ENCODE measurements at regions not wholly inside any gene's neighbourhood (a gene's known extent, or its start where the extent isn't known, plus 50 kb on each side); places are given as distances from the start of the nearest gene placed in this dataset.

DNA sequence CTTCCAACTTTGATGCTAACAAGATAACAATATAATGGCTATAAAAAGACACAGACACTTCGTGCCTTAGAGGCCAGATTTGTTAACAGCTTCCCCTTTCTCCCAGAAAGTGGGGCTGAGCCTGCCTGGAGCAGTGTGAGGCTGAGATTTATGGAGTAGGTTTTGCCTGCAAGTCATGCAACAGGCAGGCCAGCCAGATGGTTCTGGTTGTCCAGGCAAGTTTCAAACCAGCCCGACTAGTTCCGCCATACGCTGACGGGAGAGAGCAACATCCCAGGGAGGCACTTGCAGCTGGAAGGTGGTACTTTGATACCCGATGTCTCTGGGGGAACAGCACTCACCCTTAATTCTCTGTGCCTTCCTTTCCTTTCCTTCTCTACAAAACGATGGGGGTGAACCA lies 81.3 kb upstream of the NAA20 start:
- H3K9me3 ChIP-seq (ENCODE audit: control insufficient read depth, insufficient read depth, low read depth, low read length), result no peaks in the 10 kb centered on the region
- no peak overlapping the region for H3K4me2 ChIP-seq (ENCODE audit: extremely low read depth, insufficient read depth, low read length)
- H3K27ac ChIP-seq (ENCODE audit: insufficient read depth, low read length), result no peak overlapping the region
- H3K79me2 ChIP-seq (ENCODE audit: control insufficient read depth, insufficient read depth, low read length), result no peaks in the 10 kb centered on the region
- H3K4me1 ChIP-seq (ENCODE audit: control insufficient read depth, extremely low read depth, insufficient read depth, low read length), result peaks cover 9% of the 10 kb centered on the region
- no peak overlapping the region for H3K4me3 ChIP-seq (replicated peaks in 1 of 4; ENCODE audit: control extremely low read depth in 1 of 4, insufficient read depth in 1 of 4, low read depth in 3 of 4, low read length in 4 of 4)
- no peaks in the 10 kb centered on the region for H4K20me1 ChIP-seq (ENCODE audit: control insufficient read depth, extremely low read depth, insufficient read depth, low read length)
- H3K36me3 ChIP-seq (ENCODE audit: control insufficient read depth, insufficient read depth, low read length), result peaks cover 1% of the 10 kb centered on the region
- DNase-seq (ENCODE audit: low read depth in 2 of 2), result no peak
- H2AFZ ChIP-seq (ENCODE audit: low read length), result no peak overlapping the region
- TF ChIP-seq CTCF (conservative IDR thresholded peaks at IDR 0.05 in 1 of 2, IDR thresholded peaks at IDR 0.05 in 1 of 2; ENCODE audit: low read depth in 1 of 2, low read length in 2 of 2) (no peak), EZH2 (IDR thresholded peaks at IDR 0.05; ENCODE audit: low read length, missing control alignments) (no peak)
- H3K27me3 ChIP-seq (ENCODE audit: control insufficient read depth, insufficient read depth, low read length), result no peaks in the 10 kb centered on the region
- no peak overlapping the region for H3K9ac ChIP-seq (ENCODE audit: insufficient read depth, low read length)

- H3K36me3 ChIP-seq (ENCODE audit: control insufficient read depth, insufficient read depth, low read length), result peaks cover 1% of the 10 kb centered on the region
- H3K4me2 ChIP-seq (ENCODE audit: extremely low read depth, insufficient read depth, low read length), result no peak overlapping the region
- no peak overlapping the region for H3K4me3 ChIP-seq (replicated peaks in 1 of 4; ENCODE audit: control extremely low read depth in 1 of 4, insufficient read depth in 1 of 4, low read depth in 3 of 4, low read length in 4 of 4)
- H3K9me3 ChIP-seq (ENCODE audit: control insufficient read depth, insufficient read depth, low read depth, low read length), result no peaks in the 10 kb centered on the region
- no peak overlapping the region for H3K9ac ChIP-seq (ENCODE audit: insufficient read depth, low read length)
- no peaks in the 10 kb centered on the region for H3K79me2 ChIP-seq (ENCODE audit: control insufficient read depth, insufficient read depth, low read length)
- H2AFZ ChIP-seq (ENCODE audit: low read length), result no peak overlapping the region
- peaks cover 12% of the 10 kb centered on the region for H3K4me1 ChIP-seq (ENCODE audit: control insufficient read depth, extremely low read depth, insufficient read depth, low read length)
- H4K20me1 ChIP-seq (ENCODE audit: control insufficient read depth, extremely low read depth, insufficient read depth, low read length), result no peaks in the 10 kb centered on the region
- DNase-seq (ENCODE audit: low read depth in 2 of 2), result no peak
- no peak overlapping the region for H3K27ac ChIP-seq (ENCODE audit: insufficient read depth, low read length)
- no peak for TF ChIP-seq EZH2 (IDR thresholded peaks at IDR 0.05; ENCODE audit: low read length, missing control alignments)
- no peak for TF ChIP-seq CTCF (conservative IDR thresholded peaks at IDR 0.05 in 1 of 2, IDR thresholded peaks at IDR 0.05 in 1 of 2; ENCODE audit: low read depth in 1 of 2, low read length in 2 of 2)
- no peaks in the 10 kb centered on the region for H3K27me3 ChIP-seq (ENCODE audit: control insufficient read depth, insufficient read depth, low read length)
Measured at GRCh38 chr20:19936466-19937200, 80.5 kb upstream of the NAA20 start.

- Histone ChIP-seq H3K9ac (ENCODE audit: insufficient read depth, low read length) (no peak overlapping the region), H3K36me3 (ENCODE audit: control insufficient read depth, insufficient read depth, low read length) (peaks cover 1% of the 10 kb centered on the region), H3K27ac (ENCODE audit: insufficient read depth, low read length) (no peak overlapping the region), H4K20me1 (ENCODE audit: control insufficient read depth, extremely low read depth, insufficient read depth, low read length) (no peaks in the 10 kb centered on the region), H3K4me3 (replicated peaks in 1 of 4; ENCODE audit: control extremely low read depth in 1 of 4, insufficient read depth in 1 of 4, low read depth in 3 of 4, low read length in 4 of 4) (no peak overlapping the region), H3K4me2 (ENCODE audit: extremely low read depth, insufficient read depth, low read length) (no peak overlapping the region), H2AFZ (ENCODE audit: low read length) (no peak overlapping the region), H3K27me3 (ENCODE audit: control insufficient read depth, insufficient read depth, low read length) (no peaks in the 10 kb centered on the region), H3K9me3 (ENCODE audit: control insufficient read depth, insufficient read depth, low read depth, low read length) (no peaks in the 10 kb centered on the region), H3K4me1 (ENCODE audit: control insufficient read depth, extremely low read depth, insufficient read depth, low read length) (peaks cover 12% of the 10 kb centered on the region), H3K79me2 (ENCODE audit: control insufficient read depth, insufficient read depth, low read length) (no peaks in the 10 kb centered on the region)
- no peak for DNase-seq (ENCODE audit: low read depth in 2 of 2)
- TF ChIP-seq CTCF (conservative IDR thresholded peaks at IDR 0.05 in 1 of 2, IDR thresholded peaks at IDR 0.05 in 1 of 2; ENCODE audit: low read depth in 1 of 2, low read length in 2 of 2) (no peak), EZH2 (IDR thresholded peaks at IDR 0.05; ENCODE audit: low read length, missing control alignments) (no peak)
Measured at GRCh38 chr20:19937218-19937617, 79.9 kb upstream of the NAA20 start.
